IMR-90 (cell line): ENCODE measurements at regions not wholly inside any gene's neighbourhood (a gene's known extent, or its start where the extent isn't known, plus 50 kb on each side); places are given as distances from the start of the nearest gene placed in this dataset.

Source experiments
- ATAC-seq: fragments of 200-7000 bp; cut with Tn5 transposase; 2 replicates; pipeline ENCODE4 v1.9.1; 2020; ENCODE audit warnings: low read depth, mild to moderate bottlenecking, moderate library complexity
- BruUV-seq: library from RNA; stranded (reverse); fragments of 400-500 nt; replicated peaks from 2 replicates; lab custom pipeline; 2021; lab: Mats Ljungman, UMichigan
- CTCF ChIA-PET: fragments of 300-600 bp; formaldehyde crosslinking; extraction: SDS; loops from one replicate; lab custom pipeline; 2021; ENCODE audit warnings: antibody characterized with exemption; lab: Yijun Ruan, JAX
- POLR2A ChIA-PET: fragments of 300-600 bp; sonication (Branson Sonifier 250); formaldehyde crosslinking; loops from one replicate; lab custom pipeline; 2022; ENCODE audit warnings: antibody characterized with exemption; ENCODE audit not compliant: unreplicated experiment; lab: Charles Lee
- DNase-seq: peaks from one replicate; pipeline ENCODE4 v3.0.0; 2013
- H2AFZ ChIP-seq: replicated peaks from 2 replicates; pipeline ENCODE3; 2013; ENCODE audit warnings: low read length, mild to moderate bottlenecking; ENCODE audit not compliant: poor library complexity
- H2AK5ac ChIP-seq: 2 replicates; pipeline ENCODE4 v1.6.1; 2013; ENCODE audit warnings: low read depth, low read length, inconsistent platforms
- H2AK9ac ChIP-seq: replicated peaks from 2 replicates; pipeline ENCODE3; 2013; ENCODE audit warnings: mild to moderate bottlenecking, low read depth, low read length, moderate library complexity; ENCODE audit not compliant: poor library complexity
- H2BK120ac ChIP-seq: 2 replicates; pipeline ENCODE4 v1.6.1; 2013; ENCODE audit warnings: low read depth, low read length, inconsistent platforms
- H2BK15ac ChIP-seq: 3 replicates; pipeline ENCODE4 v1.6.1; 2013; ENCODE audit warnings: low read depth, low read length, inconsistent platforms
- H2BK20ac ChIP-seq: 2 replicates; pipeline ENCODE4 v1.6.1; 2013; ENCODE audit warnings: low read depth, mild to moderate bottlenecking, inconsistent platforms, low read length, moderate library complexity
- H2BK5ac ChIP-seq: 2 replicates; pipeline ENCODE4 v1.6.1; 2013; ENCODE audit warnings: mild to moderate bottlenecking, low read depth, low read length, inconsistent platforms; ENCODE audit not compliant: poor library complexity, severe bottlenecking
- H3K14ac ChIP-seq: replicated peaks from 2 replicates; pipeline ENCODE4 v1.6.1; 2013; ENCODE audit warnings: low read depth, low read length, inconsistent platforms
- H3K18ac ChIP-seq: 2 replicates; pipeline ENCODE4 v1.6.1; 2013; ENCODE audit warnings: low read depth, low read length, control low read depth
- H3K23ac ChIP-seq: 2 replicates; pipeline ENCODE4 v1.6.1; 2013; ENCODE audit warnings: low read depth, low read length, inconsistent platforms
- H3K27ac ChIP-seq: 2 replicates; pipeline ENCODE4 v1.5.1; 2013; ENCODE audit warnings: mild to moderate bottlenecking, control low read depth, low read length; ENCODE audit not compliant: insufficient read depth
- H3K27me3 ChIP-seq: 2 replicates; pipeline ENCODE4 v1.6.1; 2013; ENCODE audit warnings: low read length; ENCODE audit not compliant: control insufficient read depth, insufficient read depth
- H3K36me3 ChIP-seq: 2 replicates; pipeline ENCODE4 v1.6.1; 2013; ENCODE audit warnings: low read length, mixed read lengths; ENCODE audit not compliant: control insufficient read depth, insufficient read depth
- H3K4ac ChIP-seq: 2 replicates; pipeline ENCODE4 v1.6.1; 2013; ENCODE audit warnings: low read depth, low read length, inconsistent platforms
- H3K4me1 ChIP-seq: 2 replicates; pipeline ENCODE4 v1.6.1; 2013; ENCODE audit warnings: low read length, mixed read lengths; ENCODE audit not compliant: control insufficient read depth, insufficient read depth
- H3K4me2 ChIP-seq: 2 replicates; pipeline ENCODE4 v1.6.1; 2013; ENCODE audit warnings: low read depth, mild to moderate bottlenecking, control low read depth, low read length, moderate library complexity
- H3K4me3 ChIP-seq: 2 replicates; pipeline ENCODE4 v1.5.1; 2013; ENCODE audit warnings: low read depth, mild to moderate bottlenecking, control low read depth, low read length, moderate library complexity; ENCODE audit not compliant: insufficient read depth
- H3K56ac ChIP-seq: 2 replicates; pipeline ENCODE4 v1.6.1; 2013; ENCODE audit warnings: low read length, inconsistent platforms; ENCODE audit not compliant: insufficient read depth; ENCODE audit errors: extremely low read depth
- H3K79me1 ChIP-seq, 2 experiments: 2 replicates each; pipeline ENCODE4 v1.6.1; 2013; ENCODE audit warnings: low read length in 2 of 2, inconsistent platforms in 1 of 2, low read depth in 1 of 2
- H3K9ac ChIP-seq: 2 replicates; pipeline ENCODE4 v1.6.1; 2013; ENCODE audit warnings: low read depth, low read length, control low read depth
- H3K9me1 ChIP-seq: 2 replicates; pipeline ENCODE4 v1.6.1; 2013; ENCODE audit warnings: low read length, inconsistent platforms; ENCODE audit not compliant: insufficient read depth
- H3K9me3 ChIP-seq: 2 replicates; pipeline ENCODE4 v1.6.1; 2013; ENCODE audit warnings: low read length; ENCODE audit not compliant: control insufficient read depth, insufficient read depth
- H4K20me1 ChIP-seq: 2 replicates; pipeline ENCODE4 v1.6.1; 2013; ENCODE audit warnings: low read length, inconsistent platforms; ENCODE audit not compliant: insufficient read depth
- H4K5ac ChIP-seq: 2 replicates; pipeline ENCODE4 v1.6.1; 2013; ENCODE audit warnings: mild to moderate bottlenecking, low read depth, low read length, control low read depth
- H4K8ac ChIP-seq, 2 experiments: 2 replicates each; pipeline ENCODE4 v1.6.1; 2013; ENCODE audit warnings: low read depth in 2 of 2, low read length in 2 of 2, control low read depth in 1 of 2, inconsistent platforms in 1 of 2
- H4K91ac ChIP-seq: 2 replicates; pipeline ENCODE4 v1.6.1; 2013; ENCODE audit warnings: low read depth, low read length, inconsistent platforms; ENCODE audit not compliant: insufficient read depth
- BHLHE40 ChIP-seq: fragments of 150-350 bp; IDR thresholded peaks from 2 replicates; pipeline ENCODE4 v1.6.1; 2016; ENCODE audit warnings: mild to moderate bottlenecking, low read depth, low read length
- CEBPB ChIP-seq: IDR thresholded peaks from 2 replicates; pipeline ENCODE4 v1.6.1; 2012; ENCODE audit warnings: low read depth, low read length, improper control_type of control experiment
- CHD1 ChIP-seq: IDR thresholded peaks from 2 replicates; pipeline ENCODE4 v1.6.1; 2012; ENCODE audit warnings: low read depth, low read length, improper control_type of control experiment
- CTCF ChIP-seq: conservative IDR thresholded peaks from 2 replicates; pipeline ENCODE4 v1.5.1; 2012; ENCODE audit warnings: mild to moderate bottlenecking, low read depth, low read length, improper control_type of control experiment
- FOS ChIP-seq: fragments of 150-350 bp; IDR thresholded peaks from 2 replicates; pipeline ENCODE4 v1.6.1; 2016; ENCODE audit warnings: low read depth, low read length
- MAFK ChIP-seq: IDR thresholded peaks from 2 replicates; pipeline ENCODE4 v1.6.1; 2012; ENCODE audit warnings: low read depth, low read length, improper control_type of control experiment
- MAZ ChIP-seq: IDR thresholded peaks from 2 replicates; pipeline ENCODE4 v1.6.1; 2012; ENCODE audit warnings: low read depth, mild to moderate bottlenecking, low read length, improper control_type of control experiment, moderate library complexity, borderline replicate concordance
- MXI1 ChIP-seq: IDR thresholded peaks from 2 replicates; pipeline ENCODE4 v1.6.1; 2012; ENCODE audit warnings: low read depth, mild to moderate bottlenecking, low read length, moderate library complexity, borderline replicate concordance
- NFE2L2 ChIP-seq: fragments of 150-350 bp; IDR thresholded peaks from 2 replicates; pipeline ENCODE4 v1.6.1; 2016; ENCODE audit warnings: low read depth, mild to moderate bottlenecking, low read length
- POLR2A ChIP-seq: IDR thresholded peaks from 2 replicates; pipeline ENCODE4 v1.6.1; 2012; ENCODE audit warnings: mild to moderate bottlenecking, low read depth, low read length
- RAD21 ChIP-seq: IDR thresholded peaks from 2 replicates; pipeline ENCODE4 v1.6.1; 2012; ENCODE audit warnings: low read length, improper control_type of control experiment
- RCOR1 ChIP-seq: IDR thresholded peaks from 2 replicates; pipeline ENCODE4 v1.6.1; 2012; ENCODE audit warnings: mild to moderate bottlenecking, low read length, improper control_type of control experiment; ENCODE audit not compliant: insufficient replicate concordance
- RFX5 ChIP-seq: IDR thresholded peaks from 2 replicates; pipeline ENCODE4 v1.8.0; 2012; ENCODE audit warnings: low read depth, mild to moderate bottlenecking, low read length, moderate library complexity
- SMC3 ChIP-seq: fragments of 150-350 bp; IDR thresholded peaks from 2 replicates; pipeline ENCODE4 v1.6.1; 2016; ENCODE audit warnings: low read depth, mild to moderate bottlenecking, antibody characterized with exemption, low read length, moderate library complexity
- WGBS, 2 experiments: methylation state at CpG; one replicate each; pipeline versions ENCODE4 v1.1.5 to v1.1.7; 2013; ENCODE audit warnings: missing lambda C conversion rate in 2 of 2; ENCODE audit not compliant: insufficient read length in 1 of 2; ENCODE audit errors: extremely low coverage in 2 of 2; 5-methylcytosine and 5-hydroxymethylcytosine counted together
- dilution Hi-C: fragments of 300-500 bp; cut with HindIII; formaldehyde crosslinking; loops from one replicate; pipeline ENCODE4 v1.14.3; 2018; ENCODE audit warnings: low sequenced_read_pairs; ENCODE audit not compliant: unreplicated experiment
- in situ Hi-C: fragments of 300-500 bp; cut with MboI; formaldehyde crosslinking; loops from 3 replicates; pipeline ENCODE4 v1.14.3; 2019; ENCODE audit warnings: low sequenced_read_pairs, inconsistent platforms, mixed read lengths
- intact Hi-C: fragments of 100-400 bp; cut with micrococcal nuclease; formaldehyde crosslinking; loops from 2 replicates; pipeline ENCODE4 v1.10.0; 2022
- TF ChIP-seq, protein P1 (sequence below): fragments of 150-350 bp; IDR thresholded peaks from 2 replicates; pipeline ENCODE4 v1.6.1; 2017; ENCODE audit warnings: mild to moderate bottlenecking, antibody characterized with exemption, low read length, low read depth
- TF ChIP-seq, protein P2 (sequence below): fragments of 150-350 bp; IDR thresholded peaks from 2 replicates; pipeline ENCODE4 v1.6.1; 2016; ENCODE audit warnings: low read depth, mild to moderate bottlenecking, low read length, moderate library complexity, borderline replicate concordance

- Histone ChIP-seq H2BK5ac (no peak overlapping the region), H2AK9ac (no peak overlapping the region), H3K9ac (no peak overlapping the region), H3K4ac (no peak overlapping the region), H4K91ac (no peak overlapping the region), H3K23ac (no peak overlapping the region), H3K4me1 (no peaks in the 10 kb centered on the region), H3K4me3 (no peak overlapping the region), H3K14ac (no peak overlapping the region), H2BK15ac (no peak overlapping the region), H3K56ac (no peak overlapping the region), H3K27me3 (no peaks in the 10 kb centered on the region), H4K8ac (no peak overlapping the region), H3K9me1 (0 out of 2 replicates have a peak, but pooled peaks cover 3% of the 10 kb centered on the region), H4K5ac (no peak overlapping the region), H2BK20ac (no peak overlapping the region), H2AFZ (no peak overlapping the region), H3K79me1 (no peaks in the 10 kb centered on the region), H2BK120ac (no peak overlapping the region), H3K27ac (no peak overlapping the region), H3K9me3 (0 out of 2 replicates have a peak, but pooled peaks cover 2% of the 10 kb centered on the region), H3K4me2 (no peak overlapping the region), H2AK5ac (no peak overlapping the region), H4K20me1 (no peaks in the 10 kb centered on the region), H3K18ac (no peak overlapping the region), H3K36me3 (no peaks in the 10 kb centered on the region)
- dilution Hi-C loops: no loop called here
- CTCF ChIA-PET: no interaction called here
- POLR2A ChIA-PET: no interaction called here
- DNase-seq (no peak), ATAC-seq (no peak)
- WGBS, 2 experiments: 85% methylated on average over 5 of the region's 7 CpGs; no CpG with 5 or more reads in 1 of the 2 experiments
- intact Hi-C loops: no loop called here
- no TSS peak for BruUV-seq
- TF ChIP-seq, protein P1, sequence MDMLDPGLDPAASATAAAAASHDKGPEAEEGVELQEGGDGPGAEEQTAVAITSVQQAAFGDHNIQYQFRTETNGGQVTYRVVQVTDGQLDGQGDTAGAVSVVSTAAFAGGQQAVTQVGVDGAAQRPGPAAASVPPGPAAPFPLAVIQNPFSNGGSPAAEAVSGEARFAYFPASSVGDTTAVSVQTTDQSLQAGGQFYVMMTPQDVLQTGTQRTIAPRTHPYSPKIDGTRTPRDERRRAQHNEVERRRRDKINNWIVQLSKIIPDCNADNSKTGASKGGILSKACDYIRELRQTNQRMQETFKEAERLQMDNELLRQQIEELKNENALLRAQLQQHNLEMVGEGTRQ: no peak
- no peak for TF ChIP-seq NFE2L2
- no peak for TF ChIP-seq POLR2A
- no peak for TF ChIP-seq CHD1
- TF ChIP-seq, protein P2, sequence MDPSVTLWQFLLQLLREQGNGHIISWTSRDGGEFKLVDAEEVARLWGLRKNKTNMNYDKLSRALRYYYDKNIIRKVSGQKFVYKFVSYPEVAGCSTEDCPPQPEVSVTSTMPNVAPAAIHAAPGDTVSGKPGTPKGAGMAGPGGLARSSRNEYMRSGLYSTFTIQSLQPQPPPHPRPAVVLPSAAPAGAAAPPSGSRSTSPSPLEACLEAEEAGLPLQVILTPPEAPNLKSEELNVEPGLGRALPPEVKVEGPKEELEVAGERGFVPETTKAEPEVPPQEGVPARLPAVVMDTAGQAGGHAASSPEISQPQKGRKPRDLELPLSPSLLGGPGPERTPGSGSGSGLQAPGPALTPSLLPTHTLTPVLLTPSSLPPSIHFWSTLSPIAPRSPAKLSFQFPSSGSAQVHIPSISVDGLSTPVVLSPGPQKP: no peak
- TF ChIP-seq MXI1: no peak
- TF ChIP-seq SMC3: no peak
- TF ChIP-seq RFX5: no peak
- no peak for TF ChIP-seq MAFK
- no peak for TF ChIP-seq RCOR1
- TF ChIP-seq MAZ: no peak
- no peak for TF ChIP-seq CEBPB
- no peak for TF ChIP-seq CTCF
- no peak for TF ChIP-seq BHLHE40
- TF ChIP-seq FOS: no peak
- no peak for TF ChIP-seq RAD21
- in situ Hi-C loops: no loop called here
These were observed 343.1 kb downstream of the LPIN1 start for GRCh38 chr2:12089496-12089895.
